ENCODE measurements at regions not wholly inside any gene's neighbourhood (a gene's known extent, or its start where the extent isn't known, plus 50 kb on each side); places are given as distances from the start of the nearest gene placed in this dataset.
"Not testable (repeated sequence)": the region's sequence is repeated elsewhere in the genome, so short reads cannot be mapped to it uniquely, and the experiment has no call there.

- no peak for DNase-seq
These were observed 490.3 kb downstream of the COL12A1 start for GRCh38 chr6:74715355-74716085.

- DNase-seq = no peak
These were observed 491.9 kb downstream of the COL12A1 start for GRCh38 chr6:74713941-74714340.

GRCh38 chr6:74705451-74705850 lies 500.4 kb downstream of the COL12A1 start:
- no peak for DNase-seq

- not testable (repeated sequence) for DNase-seq
These were observed 501.3 kb downstream of the COL12A1 start for GRCh38 chr6:74704540-74704939.

GRCh38 chr6:74690365-74690764 lies 515.5 kb downstream of the COL12A1 start:
- DNase-seq = no peak

- no peak for DNase-seq
These were observed 516.3 kb downstream of the COL12A1 start for GRCh38 chr6:74689601-74690000.

- no peak for DNase-seq
These were observed 528.4 kb downstream of the COL12A1 start for GRCh38 chr6:74677463-74677862.

GRCh38 chr6:74676906-74677305 lies 528.9 kb downstream of the COL12A1 start:
- no peak for DNase-seq

- no peak for DNase-seq
These were observed 531.5 kb downstream of the COL12A1 start for GRCh38 chr6:74674377-74674776.

- DNase-seq = no peak
These were observed 534.3 kb downstream of the COL12A1 start for GRCh38 chr6:74671558-74672025.

GRCh38 chr6:74658391-74658790 lies 547.5 kb downstream of the COL12A1 start:
- DNase-seq = no peak

- no peak for DNase-seq
These were observed 547.9 kb downstream of the COL12A1 start for GRCh38 chr6:74657931-74658330.

GRCh38 chr6:74657011-74657410 lies 548.8 kb downstream of the COL12A1 start:
- no peak for DNase-seq

- no peak for DNase-seq
These were observed 549.4 kb downstream of the COL12A1 start for GRCh38 chr6:74656453-74656852.

- no peak for DNase-seq
These were observed 551.6 kb downstream of the COL12A1 start for GRCh38 chr6:74654296-74654695.

GRCh38 chr6:74651948-74652842 lies 553.7 kb downstream of the COL12A1 start:
- DNase-seq = peak; percentile 22

- no peak for DNase-seq
These were observed 555.2 kb downstream of the COL12A1 start for GRCh38 chr6:74650668-74651067.

- no peak for DNase-seq
These were observed 559.4 kb downstream of the COL12A1 start for GRCh38 chr6:74646461-74646860.

GRCh38 chr6:74645108-74645849 lies 560.6 kb downstream of the COL12A1 start:
- no peak for DNase-seq

GRCh38 chr6:74642101-74642500 lies 563.8 kb downstream of the COL12A1 start:
- no peak for DNase-seq

GRCh38 chr6:74638412-74638811 lies 567.4 kb downstream of the COL12A1 start:
- DNase-seq = peak; percentile 33

- no peak for DNase-seq
These were observed 573.5 kb downstream of the COL12A1 start for GRCh38 chr6:74632196-74632875.
